Medulla oblongata (tissue), 1 donor: ENCODE measurements at regions not wholly inside any gene's neighbourhood (a gene's known extent, or its start where the extent isn't known, plus 50 kb on each side); places are given as distances from the start of the nearest gene placed in this dataset.
A peak's percentile ranks its signal among the peaks of the same experiment; 100 is the strongest.

Experiments
- DNase-seq: peaks from one replicate; pipeline ENCODE4 v3.0.0-alpha.2; 2015; ENCODE audit errors: extremely low spot score

- no peak for DNase-seq
Measured at GRCh38 chr10:104505521-104506042, 135.5 kb upstream of the SORCS3 start.

- DNase-seq: no peak
Measured at GRCh38 chr10:104509981-104510380, 131.1 kb upstream of the SORCS3 start.

- no peak for DNase-seq
Measured at GRCh38 chr10:104510644-104511043, 130.4 kb upstream of the SORCS3 start.

- DNase-seq: no peak
Measured at GRCh38 chr10:104512800-104513199, 128.3 kb upstream of the SORCS3 start.

- DNase-seq: no peak
Measured at GRCh38 chr10:104515678-104516199, 125.4 kb upstream of the SORCS3 start.

- no peak for DNase-seq
Measured at GRCh38 chr10:104516986-104517385, 124.1 kb upstream of the SORCS3 start.

GRCh38 chr10:104517946-104518345 is 123.1 kb upstream of the SORCS3 start:
- DNase-seq: no peak

- DNase-seq: no peak
Measured at GRCh38 chr10:104518891-104519290, 122.2 kb upstream of the SORCS3 start.

GRCh38 chr10:104520653-104521052 is 120.4 kb upstream of the SORCS3 start:
- DNase-seq: no peak

- peak; percentile 68 for DNase-seq
Measured at GRCh38 chr10:104521901-104522694, 119.0 kb upstream of the SORCS3 start.

- DNase-seq: no peak
Measured at GRCh38 chr10:104526188-104526587, 114.9 kb upstream of the SORCS3 start.

GRCh38 chr10:104527013-104527412 is 114.1 kb upstream of the SORCS3 start:
- no peak for DNase-seq

- no peak for DNase-seq
Measured at GRCh38 chr10:104540181-104540580, 100.9 kb upstream of the SORCS3 start.

GRCh38 chr10:104541820-104542219 is 99.3 kb upstream of the SORCS3 start:
- DNase-seq: no peak

- no peak for DNase-seq
Measured at GRCh38 chr10:104546336-104546735, 94.8 kb upstream of the SORCS3 start.

- no peak for DNase-seq
Measured at GRCh38 chr10:104546756-104547155, 94.3 kb upstream of the SORCS3 start.

- DNase-seq: no peak
Measured at GRCh38 chr10:104548090-104548489, 93.0 kb upstream of the SORCS3 start.

- DNase-seq: no peak
Measured at GRCh38 chr10:104556831-104557230, 84.3 kb upstream of the SORCS3 start.

- no peak for DNase-seq
Measured at GRCh38 chr10:104557966-104558365, 83.1 kb upstream of the SORCS3 start.

GRCh38 chr10:104559935-104560334 is 81.2 kb upstream of the SORCS3 start:
- no peak for DNase-seq

GRCh38 chr10:104563051-104563450 is 78.0 kb upstream of the SORCS3 start:
- no peak for DNase-seq

- no peak for DNase-seq
Measured at GRCh38 chr10:104563548-104563947, 77.5 kb upstream of the SORCS3 start.

- DNase-seq: no peak
Measured at GRCh38 chr10:104574427-104574826, 66.7 kb upstream of the SORCS3 start.
